A549 (cell line): ENCODE measurements at regions not wholly inside any gene's neighbourhood (a gene's known extent, or its start where the extent isn't known, plus 50 kb on each side); places are given as distances from the start of the nearest gene placed in this dataset.

Source experiments
- CHD2 ChIP-seq: fragments of 150-350 bp; IDR thresholded peaks from 2 replicates; pipeline ENCODE4 v1.6.1; 2014; ENCODE audit warnings: low read length; ENCODE audit not compliant: partially characterized antibody
- CTCF ChIP-seq: fragments of >200 bp; sonication (Bioruptor Twin); formaldehyde crosslinking; IDR thresholded peaks from 3 replicates; pipeline ENCODE4 v1.5.1; 2016
- MAFK ChIP-seq: fragments of 450-650 bp; IDR thresholded peaks from 2 replicates; pipeline ENCODE4 v1.6.1; 2014; ENCODE audit not compliant: partially characterized antibody
- MAX ChIP-seq: IDR thresholded peaks from 2 replicates; pipeline ENCODE4 v1.6.1; 2012
- POLR2A ChIP-seq: IDR thresholded peaks from 2 replicates; pipeline ENCODE4 v1.6.1; 2012; ENCODE audit warnings: mild to moderate bottlenecking, low read length
- RARB ChIP-seq: fragments of 250-450 bp; sonication (Bioruptor Pico); IDR thresholded peaks from 2 replicates; pipeline ENCODE4 v1.8.0; 2021; ENCODE audit warnings: mild to moderate bottlenecking, moderate library complexity

- TF ChIP-seq POLR2A (no peak), CTCF (no peak), MAX (no peak), MAFK (no peak), RARB (CRISPR knock-in tag) (no peak), CHD2 (no peak)
Observed at GRCh38 chr2:200744201-200744602, 67.5 kb upstream of the BZW1 start.
